Right lobe of liver (tissue), 6 donors: ENCODE measurements at regions not wholly inside any gene's neighbourhood (a gene's known extent, or its start where the extent isn't known, plus 50 kb on each side); places are given as distances from the start of the nearest gene placed in this dataset.

Experiments used
- ATAC-seq, 4 donors: fragments of 200-7000 bp; cut with Tn5 transposase; one replicate each; pipeline ENCODE4 v1.9.1; 2020; ENCODE audit warnings: mild to moderate bottlenecking in 4 of 4, moderate library complexity in 4 of 4
- DNase-seq, 3 donors: peaks; one replicate each; pipeline ENCODE4 v3.0.0-alpha.2; 2020
- H3K27ac ChIP-seq, 3 donors: fragments of 200-600 bp; one replicate each; pipeline ENCODE4 v1.8.0; 2022
- H3K27me3 ChIP-seq, 2 donors: fragments of 200-600 bp; one replicate each; pipeline ENCODE4 v1.8.0; 2022
- H3K36me3 ChIP-seq, 4 donors: fragments of 200-600 bp; sonication (generic) in 1 of 4; one replicate each; pipeline versions ENCODE4 v1.5.1 to v1.8.0; 2017 to 2022; ENCODE audit warnings: control low read depth in 1 of 4
- H3K4me1 ChIP-seq, 4 donors: fragments of 200-600 bp; sonication (generic) in 1 of 4; one replicate each; pipeline versions ENCODE4 v1.5.1 to v1.8.0; 2017 to 2022; ENCODE audit warnings: control low read depth in 1 of 4
- H3K4me3 ChIP-seq, 3 donors: fragments of 200-600 bp; one replicate each; pipeline ENCODE4 v1.8.0; 2022
- H3K9me3 ChIP-seq, 4 donors: fragments of 200-600 bp; sonication (generic) in 1 of 4; one replicate each; pipeline versions ENCODE4 v1.5.1 to v1.8.0; 2017 to 2022; ENCODE audit warnings: control low read depth in 1 of 4
- CTCF ChIP-seq, 4 donors: fragments of 200-600 bp in 3 of 4; fragments of 450-650 bp in 1 of 4; IDR thresholded peaks; one replicate each; pipeline versions ENCODE4 v1.5.1 to v1.8.0; 2016 to 2022; ENCODE audit warnings: antibody characterized with exemption in 4 of 4, mild to moderate bottlenecking in 2 of 4
- POLR2A ChIP-seq: fragments of 450-650 bp; IDR thresholded peaks from one replicate; pipeline ENCODE4 v1.6.1; 2017; ENCODE audit warnings: antibody characterized with exemption, mild to moderate bottlenecking
- WGBS: methylation state at CpG from one replicate; pipeline ENCODE4 v1.1.6; 2018; ENCODE audit warnings: low coverage, low lambda C conversion rate; ENCODE audit not compliant: insufficient coverage; ENCODE audit errors: missing lambda C conversion rate; 5-methylcytosine and 5-hydroxymethylcytosine counted together
- intact Hi-C, 2 donors: fragments of 100-400 bp; cut with DNase I; formaldehyde crosslinking; loops; one replicate each; pipeline versions ENCODE4 v1.11.2 to v1.14.1; 2022
- donor health status: DM: no; HTN: yes; CAD: no.
- donor health status: DM: no; HTN: no; CAD: no.
- donor health status: DM: no; HTN: no; CAD: no.
- donor health status: DM: no; HTN: yes; CAD: no.
- donor health status: DM: no; HTN: yes; CAD: no.

GRCh38 chr2:122148128-122148767 is 392.8 kb downstream of the TSN start:
- ATAC-seq = no peak
- TF ChIP-seq POLR2A (no peak), CTCF (IDR thresholded peaks at IDR 0.05) (no peak)
- 56% methylated on average over 4 of the region's 4 CpGs for WGBS

GRCh38 chr2:122150524-122151280 is 395.3 kb downstream of the TSN start:
- no peak overlapping the region for H3K27ac ChIP-seq
- no peak for TF ChIP-seq CTCF (IDR thresholded peaks at IDR 0.05)
- TF ChIP-seq POLR2A = no peak
- 47% methylated on average over 6 of the region's 7 CpGs for WGBS

More at GRCh38 chr2:122148128-122148767, 392.8 kb downstream of the TSN start:
- Histone ChIP-seq H3K27me3 (no peaks in the 10 kb centered on the region), H3K27ac (no peak overlapping the region), H3K4me1 (no peaks in the 10 kb centered on the region), H3K36me3 (no peaks in the 10 kb centered on the region), H3K4me3 (no peak overlapping the region), H3K9me3 (no peaks in the 10 kb centered on the region)
- DNase-seq = no peak
- intact Hi-C loops = no loop called here

GRCh38 chr2:122152571-122152970 is 397.1 kb downstream of the TSN start:
- Histone ChIP-seq H3K27ac (no peak overlapping the region), H3K4me3 (no peak overlapping the region), H3K36me3 (no peaks in the 10 kb centered on the region), H3K27me3 (no peaks in the 10 kb centered on the region), H3K9me3 (no peaks in the 10 kb centered on the region), H3K4me1 (no peaks in the 10 kb centered on the region)
- DNase-seq (no peak), ATAC-seq (no peak)
- intact Hi-C loops = no loop called here
- WGBS = 41% methylated on average over 3 of the region's 3 CpGs
- TF ChIP-seq POLR2A (no peak), CTCF (IDR thresholded peaks at IDR 0.05) (no peak)

More at GRCh38 chr2:122150524-122151280, 395.3 kb downstream of the TSN start:
- Histone ChIP-seq H3K4me3 (no peak overlapping the region), H3K36me3 (no peaks in the 10 kb centered on the region), H3K27me3 (no peaks in the 10 kb centered on the region), H3K9me3 (no peaks in the 10 kb centered on the region), H3K4me1 (no peaks in the 10 kb centered on the region)
- ATAC-seq = no peak
- DNase-seq = no peak
- intact Hi-C loops = no loop called here

- DNase-seq = no peak
- no peaks in the 10 kb centered on the region for H3K36me3 ChIP-seq
- no peaks in the 10 kb centered on the region for H3K9me3 ChIP-seq
- 48% methylated on average over 6 of the region's 6 CpGs for WGBS
- no peak for ATAC-seq
- no peak overlapping the region for H3K27ac ChIP-seq
- intact Hi-C loops = no loop called here
- TF ChIP-seq CTCF (IDR thresholded peaks at IDR 0.05) (no peak), POLR2A (no peak)
- H3K27me3 ChIP-seq = no peaks in the 10 kb centered on the region
- no peaks in the 10 kb centered on the region for H3K4me1 ChIP-seq
- no peak overlapping the region for H3K4me3 ChIP-seq
Measured at GRCh38 chr2:122156176-122156890, 400.9 kb downstream of the TSN start.
